K562 (cell line): ENCODE measurements at regions not wholly inside any gene's neighbourhood (a gene's known extent, or its start where the extent isn't known, plus 50 kb on each side); places are given as distances from the start of the nearest gene placed in this dataset.

Experiments used
- ATAC-seq: fragments of 200-7000 bp; cut with Tn5 transposase; 3 replicates; pipeline ENCODE4 v1.9.1; 2020; ENCODE audit warnings: moderate library complexity
- BruUV-seq: library from RNA; stranded (reverse); fragments of 400-500 nt; replicated peaks from 2 replicates; lab custom pipeline; 2021; lab: Mats Ljungman, UMichigan
- CTCF ChIA-PET: fragments of 300-600 bp; formaldehyde crosslinking; extraction: SDS; loops from one replicate; lab custom pipeline; 2021; ENCODE audit warnings: low intra/inter-chr PET ratio; lab: Yijun Ruan, JAX
- POLR2A ChIA-PET: fragments of 300-600, 350-650 bp; sonication (Branson Sonifier 250); formaldehyde crosslinking; extraction: SDS; loops from one replicate; lab custom pipeline; 2021; ENCODE audit warnings: antibody characterized with exemption, inconsistent platforms; lab: Yijun Ruan, JAX
- DNase-seq, 4 experiments: peaks; one replicate each; pipeline versions ENCODE4 v3.0.0 to v3.0.0-alpha.2; 2011 to 2018; ENCODE audit warnings: low spot score in 3 of 4, mixed read lengths in 3 of 4; ENCODE audit errors: extremely low read depth in 1 of 4
- FAIRE-seq: peaks from 2 replicates; lab custom pipeline; 2011; peaks lifted over from hg19 to GRCh38; lab: Jason Lieb, UNC
- H2AFZ ChIP-seq: 2 replicates; pipeline ENCODE4 v1.6.0; 2011; ENCODE audit warnings: low read depth, low read length, control low read depth, inconsistent platforms
- H3K27ac ChIP-seq: fragments of 200-600 bp; 3 replicates; pipeline ENCODE4 v1.8.0; 2011; ENCODE audit warnings: low read depth, mild to moderate bottlenecking, control low read depth, inconsistent platforms, low read length, moderate library complexity, mixed read lengths; ENCODE audit errors: extremely low read depth
- H3K27me3 ChIP-seq, 2 experiments: fragments of 300-600 bp in 1 of 2; 2 replicates in 1 of 2; 3 replicates in 1 of 2; pipeline versions ENCODE4 v1.6.0 to v1.8.0; 2011; ENCODE audit warnings: inconsistent platforms in 2 of 2, low read length in 2 of 2, mild to moderate bottlenecking in 1 of 2, mixed read lengths in 1 of 2, moderate library complexity in 1 of 2; ENCODE audit not compliant: control insufficient read depth in 2 of 2, insufficient read depth in 2 of 2
- H3K36me3 ChIP-seq: fragments of 300-600 bp; 3 replicates; pipeline ENCODE4 v1.8.0; 2011; ENCODE audit warnings: mild to moderate bottlenecking, low read length, inconsistent platforms; ENCODE audit not compliant: control insufficient read depth, insufficient read depth
- H3K4me1 ChIP-seq, 2 experiments: fragments of 200-600 bp in 1 of 2; replicated peaks in 1 of 2; 2 replicates in 1 of 2; 3 replicates in 1 of 2; pipeline versions ENCODE4 v1.5.1 to v1.8.0; 2011; ENCODE audit warnings: inconsistent platforms in 2 of 2, low read length in 2 of 2, mild to moderate bottlenecking in 1 of 2, mixed read lengths in 1 of 2, moderate library complexity in 1 of 2; ENCODE audit not compliant: control insufficient read depth in 2 of 2, insufficient read depth in 2 of 2
- H3K4me2 ChIP-seq: 2 replicates; pipeline ENCODE4 v1.6.1; 2011; ENCODE audit warnings: low read length, control low read depth, inconsistent platforms, mixed read lengths; ENCODE audit not compliant: insufficient read depth
- H3K4me3 ChIP-seq: fragments of 200-600 bp; sonication (generic), shearing (Covaris generic); 2 replicates; pipeline ENCODE4 v1.5.1; 2016; ENCODE audit warnings: control low read depth, inconsistent platforms
- H3K79me2 ChIP-seq: fragments of 200-600 bp; 3 replicates; pipeline ENCODE4 v1.8.0; 2011; ENCODE audit warnings: low read length, inconsistent platforms; ENCODE audit not compliant: control insufficient read depth, insufficient read depth
- H3K9ac ChIP-seq, 2 experiments: 2 replicates each; pipeline versions ENCODE4 v1.6.0 to v1.6.1; 2011; ENCODE audit warnings: low read depth in 2 of 2, low read length in 2 of 2, control low read depth in 1 of 2, inconsistent platforms in 1 of 2, mild to moderate bottlenecking in 1 of 2, mixed read lengths in 1 of 2; ENCODE audit not compliant: insufficient read depth in 1 of 2
- H3K9me1 ChIP-seq: one replicate; pipeline ENCODE4 v1.6.0; 2011; ENCODE audit warnings: inconsistent platforms, mild to moderate bottlenecking, low read length, moderate library complexity; ENCODE audit not compliant: control insufficient read depth, insufficient read depth
- H3K9me3 ChIP-seq: replicated peaks from 2 replicates; pipeline ENCODE4 v1.5.1; 2011; ENCODE audit warnings: low read depth, low read length, inconsistent platforms; ENCODE audit not compliant: control insufficient read depth, insufficient read depth
- H4K20me1 ChIP-seq: replicated peaks from 2 replicates; pipeline ENCODE4 v1.6.1; 2011; ENCODE audit warnings: low read length, inconsistent platforms, mixed read lengths; ENCODE audit not compliant: control insufficient read depth, insufficient read depth
- CTBP1 ChIP-seq: fragments of 450-650 bp; IDR thresholded peaks from 2 replicates; pipeline ENCODE4 v1.6.1; 2016; ENCODE audit warnings: borderline replicate concordance
- EZH2 ChIP-seq: IDR thresholded peaks from 2 replicates; pipeline ENCODE4 v1.6.1; 2012; ENCODE audit warnings: low read depth, mild to moderate bottlenecking, inconsistent platforms, low read length, borderline replicate concordance
- GATA2 ChIP-seq: sonication (generic); formaldehyde crosslinking; IDR thresholded peaks from 2 replicates; pipeline ENCODE4 v1.4.0; 2020; ENCODE audit warnings: mild to moderate bottlenecking, missing genetic modification reagents
- HDAC2 ChIP-seq: fragments of 450-650 bp; IDR thresholded peaks from 2 replicates; pipeline ENCODE4 v1.6.1; 2016; ENCODE audit warnings: mild to moderate bottlenecking
- HNRNPK ChIP-seq: fragments of 200-400 bp; formaldehyde crosslinking; IDR thresholded peaks from one replicate; pipeline ENCODE4 v1.6.1; 2018; ENCODE audit warnings: mild to moderate bottlenecking, low read depth, low read length; ENCODE audit not compliant: poor library complexity, severe bottlenecking
- KLF10 ChIP-seq: fragments of 250-450 bp; sonication (Bioruptor Pico); IDR thresholded peaks from 2 replicates; pipeline ENCODE4 v1.6.1; 2021; ENCODE audit warnings: matching md5 sums
- KLF13 ChIP-seq: fragments of 450-650 bp; IDR thresholded peaks from 2 replicates; pipeline ENCODE4 v1.6.1; 2016; ENCODE audit warnings: missing genetic modification characterization, low read depth, mild to moderate bottlenecking, missing compliant biosample characterization, moderate library complexity, borderline replicate concordance
- NCOA1 ChIP-seq: fragments of 450-650 bp; IDR thresholded peaks from 2 replicates; pipeline ENCODE4 v1.6.1; 2016; ENCODE audit warnings: low read depth
- PHTF2 ChIP-seq: fragments of 250-450 bp; sonication (Bioruptor Pico); IDR thresholded peaks from 2 replicates; pipeline ENCODE4 v1.5.0; 2021; ENCODE audit warnings: mild to moderate bottlenecking
- SIRT6 ChIP-seq: IDR thresholded peaks from one replicate; pipeline ENCODE4 v1.6.1; 2012; ENCODE audit warnings: low read depth, mild to moderate bottlenecking, control low read depth, inconsistent platforms, low read length, moderate library complexity
- SMARCE1 ChIP-seq: fragments of 450-650 bp; IDR thresholded peaks from 2 replicates; pipeline ENCODE4 v1.7.1; 2016; ENCODE audit warnings: mild to moderate bottlenecking
- SRSF1 ChIP-seq: fragments of 200-400 bp; formaldehyde crosslinking; IDR thresholded peaks from 2 replicates; pipeline ENCODE4 v1.6.1; 2017; ENCODE audit warnings: mild to moderate bottlenecking, low read depth, low read length, moderate library complexity
- TSC22D4 ChIP-seq: fragments of 450-650 bp; IDR thresholded peaks from 2 replicates; pipeline ENCODE4 v1.6.1; 2016; ENCODE audit warnings: missing genetic modification characterization, missing biosample characterization, control low read depth
- ZKSCAN1 ChIP-seq: fragments of 150-350 bp; IDR thresholded peaks from 2 replicates; pipeline ENCODE4 v1.6.1; 2016; ENCODE audit warnings: low read depth, low read length
- ZNF212 ChIP-seq: fragments of 450-650 bp; formaldehyde crosslinking; IDR thresholded peaks from 2 replicates; pipeline ENCODE4 v1.4.0; 2020; ENCODE audit warnings: mild to moderate bottlenecking
- ZNF311 ChIP-seq: fragments of 250-450 bp; sonication (Bioruptor Pico); IDR thresholded peaks from 2 replicates; pipeline ENCODE4 v1.4.0; 2020; ENCODE audit warnings: mild to moderate bottlenecking, moderate library complexity
- ZNF77 ChIP-seq: fragments of 250-450 bp; sonication (Bioruptor Pico); IDR thresholded peaks from 2 replicates; pipeline ENCODE4 v1.5.0; 2020
- WGBS: fragments of 100-300 bp; shearing (Covaris generic); methylation state at CpG from one replicate; pipeline ENCODE4 v1.1.6; 2016; ENCODE audit warnings: low coverage, mixed read lengths; ENCODE audit not compliant: insufficient coverage; ENCODE audit errors: missing lambda C conversion rate; 5-methylcytosine and 5-hydroxymethylcytosine counted together
- in situ Hi-C: fragments of 300-500 bp; cut with MboI; formaldehyde crosslinking; loops from 4 replicates; pipeline ENCODE4 v1.15.0; 2018; ENCODE audit warnings: inconsistent platforms, mixed read lengths
- intact Hi-C: fragments of 100-400 bp; cut with micrococcal nuclease; formaldehyde crosslinking; loops from 2 replicates; pipeline ENCODE4 v1.14.2; 2022

GRCh38 chr2:53096351-53096750, 671.3 kb upstream of the CHAC2 start:
- intact Hi-C loops (no loop called here), in situ Hi-C loops (no loop called here)
- H3K4me1 ChIP-seq, result no peaks in the 10 kb centered on the region
- no peak overlapping the region for H2AFZ ChIP-seq
- H3K27ac ChIP-seq, result no peak overlapping the region
- WGBS, result 2% methylated on average over 4 of the region's 4 CpGs
- CTCF ChIA-PET, result no interaction called here
- DNase-seq, result no peak
- no TSS peak for BruUV-seq
- H4K20me1 ChIP-seq, result no peaks in the 10 kb centered on the region
- TF ChIP-seq KLF10 (no peak), ZNF77 (CRISPR knock-in tag) (no peak), TSC22D4 (tag) (no peak)
- TF ChIP-seq, all 486 proteins: peak for 0
- H3K4me3 ChIP-seq, result no peak overlapping the region
- H3K27me3 ChIP-seq, result no peaks in the 10 kb centered on the region
- ATAC-seq (no peak), FAIRE-seq (no peak)
- no peaks in the 10 kb centered on the region for H3K9me1 ChIP-seq
- no peak overlapping the region for H3K4me2 ChIP-seq
- H3K79me2 ChIP-seq, result no peaks in the 10 kb centered on the region
- H3K9ac ChIP-seq, result no peak overlapping the region
- POLR2A ChIA-PET, result no interaction called here
- H3K36me3 ChIP-seq, result no peaks in the 10 kb centered on the region
- no peaks in the 10 kb centered on the region for H3K9me3 ChIP-seq

GRCh38 chr2:53095664-53096063, 671.9 kb upstream of the CHAC2 start:
- no TSS peak for BruUV-seq
- WGBS, result 0% methylated on average over 1 of the region's 1 CpG
- Histone ChIP-seq H3K4me3 (no peak overlapping the region), H3K79me2 (no peaks in the 10 kb centered on the region), H3K9me1 (no peaks in the 10 kb centered on the region), H3K36me3 (no peaks in the 10 kb centered on the region), H3K4me1 (no peaks in the 10 kb centered on the region), H2AFZ (no peak overlapping the region), H4K20me1 (no peaks in the 10 kb centered on the region), H3K27ac (no peak overlapping the region), H3K27me3 (no peaks in the 10 kb centered on the region), H3K9ac (no peak overlapping the region), H3K4me2 (no peak overlapping the region), H3K9me3 (no peaks in the 10 kb centered on the region)
- intact Hi-C loops, result no loop called here
- ChIA-PET POLR2A (no interaction called here), CTCF (no interaction called here)
- FAIRE-seq, result no peak
- ATAC-seq, result no peak
- in situ Hi-C loops, result no loop called here
- no peak for DNase-seq
- TF ChIP-seq SRSF1, result no peak
- no peak for TF ChIP-seq GATA2 (CRISPR knock-in tag)
- TF ChIP-seq SMARCE1, result no peak
- no peak for TF ChIP-seq CTBP1
- TF ChIP-seq PHTF2 (CRISPR knock-in tag), result no peak
- no peak for TF ChIP-seq ZKSCAN1
- TF ChIP-seq ZNF311 (CRISPR knock-in tag), result no peak
- no peak for TF ChIP-seq SIRT6
- TF ChIP-seq HDAC2, result no peak
- TF ChIP-seq NCOA1, result no peak
- TF ChIP-seq HNRNPK, result no peak
- no peak for TF ChIP-seq KLF13 (tag)
- no peak for TF ChIP-seq EZH2
- TF ChIP-seq ZNF212 (CRISPR knock-in tag), result no peak
